Endothelial cell (in vitro differentiated cells): ENCODE measurements at regions not wholly inside any gene's neighbourhood (a gene's known extent, or its start where the extent isn't known, plus 50 kb on each side); places are given as distances from the start of the nearest gene placed in this dataset.
A peak's percentile ranks its signal among the peaks of the same experiment; 100 is the strongest.

Experiments used
- DNase-seq: peaks from one replicate; pipeline ENCODE4 v3.0.0; 2021; ENCODE audit warnings: low spot score
- H3K27ac Mint-ChIP-seq: one replicate; pipeline ENCODE4 v1.8.0; 2021; ENCODE audit warnings: mixed read lengths, inconsistent platforms; ENCODE audit not compliant: unreplicated experiment
- H3K27me3 Mint-ChIP-seq: one replicate; pipeline ENCODE4 v1.8.0; 2021; ENCODE audit warnings: mild to moderate bottlenecking, moderate library complexity, mixed read lengths, inconsistent platforms; ENCODE audit not compliant: unreplicated experiment
- H3K36me3 Mint-ChIP-seq: one replicate; pipeline ENCODE4 v1.8.0; 2021; ENCODE audit warnings: mild to moderate bottlenecking, low read depth, mixed read lengths, inconsistent platforms; ENCODE audit not compliant: unreplicated experiment
- H3K4me1 Mint-ChIP-seq: one replicate; pipeline ENCODE4 v1.8.0; 2021; ENCODE audit warnings: mild to moderate bottlenecking, mixed read lengths, inconsistent platforms; ENCODE audit not compliant: unreplicated experiment
- H3K4me3 Mint-ChIP-seq: one replicate; pipeline ENCODE4 v1.8.0; 2021; ENCODE audit warnings: mild to moderate bottlenecking, mixed read lengths, inconsistent platforms; ENCODE audit not compliant: unreplicated experiment
- H3K9me3 Mint-ChIP-seq: one replicate; pipeline ENCODE4 v1.8.0; 2021; ENCODE audit warnings: mixed read lengths, inconsistent platforms; ENCODE audit not compliant: unreplicated experiment
- CTCF ChIP-seq: fragments of 200-600 bp; sonication (generic); IDR thresholded peaks from one replicate; pipeline ENCODE4 v1.5.0; 2021; ENCODE audit warnings: antibody characterized with exemption; ENCODE audit not compliant: unreplicated experiment

- Mint-ChIP-seq H3K9me3 (no peaks in the 10 kb centered on the region), H3K36me3 (no peaks in the 10 kb centered on the region), H3K27ac (no peak overlapping the region), H3K27me3 (peaks cover 2% of the 10 kb centered on the region), H3K4me1 (peaks cover under 1% of the 10 kb centered on the region), H3K4me3 (no peak overlapping the region)
- no peak for TF ChIP-seq CTCF
- DNase-seq: no peak
These were observed 561.0 kb upstream of the KLF12 start for GRCh38 chr13:74695021-74695800.

- Mint-ChIP-seq H3K27me3 (peaks cover 1% of the 10 kb centered on the region), H3K27ac (no peak overlapping the region), H3K4me1 (peaks cover 29% of the 10 kb centered on the region), H3K9me3 (no peaks in the 10 kb centered on the region), H3K36me3 (no peaks in the 10 kb centered on the region), H3K4me3 (no peak overlapping the region)
- no peak for TF ChIP-seq CTCF
- peak; percentile 63 for DNase-seq
These were observed 553.4 kb upstream of the KLF12 start for GRCh38 chr13:74687442-74688182.

- no peak for TF ChIP-seq CTCF
- Mint-ChIP-seq H3K4me3 (no peak overlapping the region), H3K27me3 (peaks cover 1% of the 10 kb centered on the region), H3K9me3 (no peaks in the 10 kb centered on the region), H3K27ac (no peak overlapping the region), H3K36me3 (no peaks in the 10 kb centered on the region), H3K4me1 (peaks cover 16% of the 10 kb centered on the region)
- DNase-seq: peak; percentile 29
These were observed 549.2 kb upstream of the KLF12 start for GRCh38 chr13:74683411-74683810.

- no peak for DNase-seq
- peaks cover 1% of the 10 kb centered on the region for H3K27me3 Mint-ChIP-seq
- H3K36me3 Mint-ChIP-seq: no peaks in the 10 kb centered on the region
- H3K9me3 Mint-ChIP-seq: no peaks in the 10 kb centered on the region
- H3K4me3 Mint-ChIP-seq: no peak overlapping the region
- H3K4me1 Mint-ChIP-seq: peaks cover 10% of the 10 kb centered on the region
- TF ChIP-seq CTCF: no peak
- no peak overlapping the region for H3K27ac Mint-ChIP-seq
These were observed 548.5 kb upstream of the KLF12 start for GRCh38 chr13:74682746-74683145.

- no peak overlapping the region for H3K27ac Mint-ChIP-seq
- no peaks in the 10 kb centered on the region for H3K9me3 Mint-ChIP-seq
- TF ChIP-seq CTCF: no peak
- DNase-seq: no peak
- no peak overlapping the region for H3K4me3 Mint-ChIP-seq
- peaks cover 1% of the 10 kb centered on the region for H3K27me3 Mint-ChIP-seq
- H3K36me3 Mint-ChIP-seq: no peaks in the 10 kb centered on the region
- peaks cover 3% of the 10 kb centered on the region for H3K4me1 Mint-ChIP-seq
These were observed 547.7 kb upstream of the KLF12 start for GRCh38 chr13:74681891-74682290.
